ENCODE measurements at regions not wholly inside any gene's neighbourhood (a gene's known extent, or its start where the extent isn't known, plus 50 kb on each side); places are given as distances from the start of the nearest gene placed in this dataset.

- no peaks in the 10 kb centered on the region for H3K36me3 Mint-ChIP-seq (ENCODE audit: low read depth, unreplicated experiment)
- no peak overlapping the region for H3K27ac Mint-ChIP-seq (ENCODE audit: unreplicated experiment)
- peaks cover 5% of the 10 kb centered on the region for H3K4me1 Mint-ChIP-seq (ENCODE audit: low read depth, unreplicated experiment)
Observed at GRCh38 chr3:31425401-31425800, 107.3 kb upstream of the STT3B start.

GRCh38 chr3:31427623-31428022 lies 105.1 kb upstream of the STT3B start:
- Mint-ChIP-seq H3K4me1 (ENCODE audit: low read depth, unreplicated experiment) (peaks cover 5% of the 10 kb centered on the region), H3K9me3 (ENCODE audit: unreplicated experiment) (peaks cover 13% of the 10 kb centered on the region), H3K36me3 (ENCODE audit: low read depth, unreplicated experiment) (no peaks in the 10 kb centered on the region), H3K4me3 (ENCODE audit: unreplicated experiment) (no peak overlapping the region), H3K27me3 (ENCODE audit: low read depth, unreplicated experiment) (no peaks in the 10 kb centered on the region), H3K27ac (ENCODE audit: unreplicated experiment) (no peak overlapping the region)
- H3K9me3 ChIP-seq (ENCODE audit: insufficient read depth, low read depth, low read length) = no peaks in the 10 kb centered on the region
- no peak overlapping the region for H3K4me3 ChIP-seq (ENCODE audit: insufficient read depth, low read depth, low read length)
- DNase-seq (ENCODE audit: low read depth) = no peak
- H3K4me2 ChIP-seq (ENCODE audit: low read length) = no peak overlapping the region
- H3K27ac ChIP-seq (ENCODE audit: low read depth, low read length) = no peak overlapping the region
- H3K27me3 ChIP-seq (ENCODE audit: insufficient read depth, low read length) = no peaks in the 10 kb centered on the region
- FAIRE-seq = no peak
- H3K36me3 ChIP-seq (ENCODE audit: insufficient read depth, low read length) = no peaks in the 10 kb centered on the region
- no peaks in the 10 kb centered on the region for H3K79me2 ChIP-seq (ENCODE audit: insufficient read depth, low read length)
- H2AFZ ChIP-seq (ENCODE audit: low read depth, low read length) = no peak overlapping the region
- H4K20me1 ChIP-seq (ENCODE audit: insufficient read depth, low read length) = no peaks in the 10 kb centered on the region
- no peak overlapping the region for H3K9ac ChIP-seq (ENCODE audit: low read length)
- TF ChIP-seq CTCF (IDR thresholded peaks at IDR 0.05; ENCODE audit: insufficient read depth, low read depth, low read length) (no peak), EZH2 (IDR thresholded peaks at IDR 0.05; ENCODE audit: insufficient read depth, low read length) (no peak)
- no peaks in the 10 kb centered on the region for H3K4me1 ChIP-seq (ENCODE audit: insufficient read depth, low read length)

More at GRCh38 chr3:31425401-31425800, 107.3 kb upstream of the STT3B start:
- no peaks in the 10 kb centered on the region for H3K9me3 ChIP-seq (ENCODE audit: insufficient read depth, low read depth, low read length)
- DNase-seq (ENCODE audit: low read depth) (no peak), FAIRE-seq (no peak)
- no peaks in the 10 kb centered on the region for H3K4me1 ChIP-seq (ENCODE audit: insufficient read depth, low read length)
- no peak overlapping the region for H3K4me2 ChIP-seq (ENCODE audit: low read length)
- peaks cover 1% of the 10 kb centered on the region for H3K27me3 Mint-ChIP-seq (ENCODE audit: low read depth, unreplicated experiment)
- no peak overlapping the region for H2AFZ ChIP-seq (ENCODE audit: low read depth, low read length)
- no peak overlapping the region for H3K4me3 Mint-ChIP-seq (ENCODE audit: unreplicated experiment)
- no peak overlapping the region for H3K4me3 ChIP-seq (ENCODE audit: insufficient read depth, low read depth, low read length)
- H3K27ac ChIP-seq (ENCODE audit: low read depth, low read length) = no peak overlapping the region
- peaks cover 13% of the 10 kb centered on the region for H3K9me3 Mint-ChIP-seq (ENCODE audit: unreplicated experiment)
- no peak for TF ChIP-seq EZH2 (IDR thresholded peaks at IDR 0.05; ENCODE audit: insufficient read depth, low read length)
- no peak for TF ChIP-seq CTCF (IDR thresholded peaks at IDR 0.05; ENCODE audit: insufficient read depth, low read depth, low read length)
- no peak overlapping the region for H3K9ac ChIP-seq (ENCODE audit: low read length)
- no peaks in the 10 kb centered on the region for H3K27me3 ChIP-seq (ENCODE audit: insufficient read depth, low read length)
- no peaks in the 10 kb centered on the region for H3K79me2 ChIP-seq (ENCODE audit: insufficient read depth, low read length)
- H3K36me3 ChIP-seq (ENCODE audit: insufficient read depth, low read length) = no peaks in the 10 kb centered on the region
- no peaks in the 10 kb centered on the region for H4K20me1 ChIP-seq (ENCODE audit: insufficient read depth, low read length)

- H4K20me1 ChIP-seq (ENCODE audit: insufficient read depth, low read length) = no peaks in the 10 kb centered on the region
- H3K9ac ChIP-seq (ENCODE audit: low read length) = no peak overlapping the region
- H3K27ac Mint-ChIP-seq (ENCODE audit: unreplicated experiment) = no peak overlapping the region
- no peak for TF ChIP-seq EZH2 (IDR thresholded peaks at IDR 0.05; ENCODE audit: insufficient read depth, low read length)
- H3K9me3 Mint-ChIP-seq (ENCODE audit: unreplicated experiment) = peaks cover 2% of the 10 kb centered on the region
- H3K4me3 ChIP-seq (ENCODE audit: insufficient read depth, low read depth, low read length) = no peak overlapping the region
- H3K4me1 Mint-ChIP-seq (ENCODE audit: low read depth, unreplicated experiment) = peaks cover 10% of the 10 kb centered on the region
- H3K36me3 ChIP-seq (ENCODE audit: insufficient read depth, low read length) = no peaks in the 10 kb centered on the region
- no peaks in the 10 kb centered on the region for H3K79me2 ChIP-seq (ENCODE audit: insufficient read depth, low read length)
- no peaks in the 10 kb centered on the region for H3K4me1 ChIP-seq (ENCODE audit: insufficient read depth, low read length)
- no peak overlapping the region for H3K4me2 ChIP-seq (ENCODE audit: low read length)
- H2AFZ ChIP-seq (ENCODE audit: low read depth, low read length) = no peak overlapping the region
- FAIRE-seq (no peak), DNase-seq (ENCODE audit: low read depth) (no peak)
- no peaks in the 10 kb centered on the region for H3K9me3 ChIP-seq (ENCODE audit: insufficient read depth, low read depth, low read length)
- H3K36me3 Mint-ChIP-seq (ENCODE audit: low read depth, unreplicated experiment) = no peaks in the 10 kb centered on the region
- no peak overlapping the region for H3K27ac ChIP-seq (ENCODE audit: low read depth, low read length)
- no peak overlapping the region for H3K4me3 Mint-ChIP-seq (ENCODE audit: unreplicated experiment)
- no peaks in the 10 kb centered on the region for H3K27me3 ChIP-seq (ENCODE audit: insufficient read depth, low read length)
- no peaks in the 10 kb centered on the region for H3K27me3 Mint-ChIP-seq (ENCODE audit: low read depth, unreplicated experiment)
Observed at GRCh38 chr3:31431321-31431720, 101.4 kb upstream of the STT3B start.
